ENCODE measurements at regions not wholly inside any gene's neighbourhood (a gene's known extent, or its start where the extent isn't known, plus 50 kb on each side); places are given as distances from the start of the nearest gene placed in this dataset.

GRCh38 chr4:138891631-138892031 is 124.0 kb upstream of the NOCT start:
- Mint-ChIP-seq H3K9me3 (ENCODE audit: low read depth) (no peaks in the 10 kb centered on the region), H3K27ac (no peak overlapping the region), H3K4me3 (ENCODE audit: low read depth) (no peak overlapping the region), H3K27me3 (no peaks in the 10 kb centered on the region), H3K36me3 (ENCODE audit: insufficient read depth) (no peaks in the 10 kb centered on the region), H3K4me1 (ENCODE audit: low read depth) (peaks cover 15% of the 10 kb centered on the region)
- DNase-seq (ENCODE audit: low spot score, unreplicated experiment), result no peak
- TF ChIP-seq CTCF (IDR thresholded peaks at IDR 0.05; ENCODE audit: unreplicated experiment), result no peak

- no peak overlapping the region for H3K27ac Mint-ChIP-seq
- peaks cover 14% of the 10 kb centered on the region for H3K4me1 Mint-ChIP-seq (ENCODE audit: low read depth)
- H3K9me3 Mint-ChIP-seq (ENCODE audit: low read depth), result no peaks in the 10 kb centered on the region
- no peak for DNase-seq (ENCODE audit: low spot score, unreplicated experiment)
- no peaks in the 10 kb centered on the region for H3K36me3 Mint-ChIP-seq (ENCODE audit: insufficient read depth)
- no peak overlapping the region for H3K4me3 Mint-ChIP-seq (ENCODE audit: low read depth)
- TF ChIP-seq CTCF (IDR thresholded peaks at IDR 0.05; ENCODE audit: unreplicated experiment), result no peak
- no peaks in the 10 kb centered on the region for H3K27me3 Mint-ChIP-seq
These were observed 124.5 kb upstream of the NOCT start for GRCh38 chr4:138890891-138891570.

GRCh38 chr4:138889216-138889615 is 126.4 kb upstream of the NOCT start:
- Mint-ChIP-seq H3K9me3 (ENCODE audit: low read depth) (no peaks in the 10 kb centered on the region), H3K27ac (no peak overlapping the region), H3K27me3 (no peaks in the 10 kb centered on the region), H3K4me1 (ENCODE audit: low read depth) (peaks cover 14% of the 10 kb centered on the region), H3K4me3 (ENCODE audit: low read depth) (no peak overlapping the region), H3K36me3 (ENCODE audit: insufficient read depth) (no peaks in the 10 kb centered on the region)
- no peak for DNase-seq (ENCODE audit: low spot score, unreplicated experiment)
- no peak for TF ChIP-seq CTCF (IDR thresholded peaks at IDR 0.05; ENCODE audit: unreplicated experiment)

GRCh38 chr4:138887741-138888140 is 127.8 kb upstream of the NOCT start:
- peaks cover 14% of the 10 kb centered on the region for H3K4me1 Mint-ChIP-seq (ENCODE audit: low read depth)
- DNase-seq (ENCODE audit: low spot score, unreplicated experiment), result no peak
- H3K27me3 Mint-ChIP-seq, result no peaks in the 10 kb centered on the region
- H3K27ac Mint-ChIP-seq, result no peak overlapping the region
- no peak for TF ChIP-seq CTCF (IDR thresholded peaks at IDR 0.05; ENCODE audit: unreplicated experiment)
- no peaks in the 10 kb centered on the region for H3K9me3 Mint-ChIP-seq (ENCODE audit: low read depth)
- no peak overlapping the region for H3K4me3 Mint-ChIP-seq (ENCODE audit: low read depth)
- H3K36me3 Mint-ChIP-seq (ENCODE audit: insufficient read depth), result no peaks in the 10 kb centered on the region

GRCh38 chr4:138887341-138887740 is 128.2 kb upstream of the NOCT start:
- Mint-ChIP-seq H3K27ac (no peak overlapping the region), H3K36me3 (ENCODE audit: insufficient read depth) (no peaks in the 10 kb centered on the region), H3K4me3 (ENCODE audit: low read depth) (no peak overlapping the region), H3K27me3 (no peaks in the 10 kb centered on the region), H3K9me3 (ENCODE audit: low read depth) (no peaks in the 10 kb centered on the region), H3K4me1 (ENCODE audit: low read depth) (peaks cover 14% of the 10 kb centered on the region)
- no peak for TF ChIP-seq CTCF (IDR thresholded peaks at IDR 0.05; ENCODE audit: unreplicated experiment)
- no peak for DNase-seq (ENCODE audit: low spot score, unreplicated experiment)

Measured in progenitor cell of endocrine pancreas (in vitro differentiated cells).